HG03432 (cell line): ENCODE measurements at regions not wholly inside any gene's neighbourhood (a gene's known extent, or its start where the extent isn't known, plus 50 kb on each side); places are given as distances from the start of the nearest gene placed in this dataset.

Experiments
- ATAC-seq: cut with Tn5 transposase; IDR thresholded peaks from one replicate; pipeline ENCODE4 v1.9.1; 2021; ENCODE audit warnings: mild to moderate bottlenecking, moderate library complexity; ENCODE audit not compliant: unreplicated experiment

DNA sequence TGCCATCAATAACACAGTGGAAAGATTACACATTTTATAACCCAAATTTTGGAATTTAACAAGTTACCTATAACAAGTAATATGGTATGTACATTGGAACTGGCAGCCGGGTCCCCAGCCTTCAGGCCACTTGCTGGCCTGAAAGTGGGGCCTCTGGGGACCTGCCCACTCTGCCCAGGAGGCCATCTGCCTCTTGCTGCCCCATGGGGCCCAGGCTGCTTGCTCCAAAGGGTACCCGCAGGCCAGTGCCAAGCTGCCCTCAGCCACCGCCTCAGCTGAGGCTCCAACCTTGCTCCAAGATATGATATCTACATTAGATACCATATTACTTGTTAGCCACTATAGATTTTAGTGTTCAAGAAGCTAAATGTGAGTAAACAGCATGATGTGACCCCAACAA, 120.8 kb upstream of the TMEFF2 start:
- no peak for ATAC-seq

DNA sequence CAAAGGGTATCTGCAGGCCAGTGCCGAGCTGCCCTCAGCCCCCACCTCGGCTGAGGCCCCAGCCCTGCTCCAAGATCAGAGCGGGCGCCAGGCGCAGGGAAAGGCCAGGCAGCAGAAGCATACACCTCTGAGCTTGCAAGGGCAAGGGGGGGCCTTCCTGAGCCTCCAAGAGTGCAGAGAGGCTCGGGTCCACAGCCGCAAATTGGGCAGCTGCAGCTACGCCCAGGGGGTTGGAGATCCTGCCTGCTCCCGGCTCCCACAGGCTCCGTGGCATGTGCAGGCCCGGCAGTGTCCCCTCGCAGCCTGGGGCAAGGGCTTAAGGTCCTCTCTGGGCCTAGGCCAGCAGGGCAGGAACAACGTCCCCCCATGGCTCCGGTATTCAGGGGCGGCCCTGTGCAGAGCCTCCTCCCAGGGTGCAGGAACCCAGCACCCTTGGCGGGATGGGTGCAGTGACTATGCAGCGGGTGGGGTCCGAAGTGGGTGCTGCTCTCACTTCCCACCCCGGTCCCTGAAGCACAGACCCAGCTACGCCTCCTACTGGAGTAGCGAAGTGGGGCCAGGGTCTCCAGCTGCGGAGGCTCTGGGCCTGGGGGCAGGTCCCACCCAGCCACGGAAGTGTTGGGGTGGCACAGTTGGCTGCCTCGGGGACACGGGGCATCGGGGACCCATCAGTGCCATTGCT, 120.2 kb upstream of the TMEFF2 start:
- no peak for ATAC-seq

- ATAC-seq, result no peak
Measured at GRCh38 chr2:192313773-192314172, 119.0 kb upstream of the TMEFF2 start.

- ATAC-seq, result no peak
Measured at GRCh38 chr2:192311701-192312460, 117.1 kb upstream of the TMEFF2 start.

DNA sequence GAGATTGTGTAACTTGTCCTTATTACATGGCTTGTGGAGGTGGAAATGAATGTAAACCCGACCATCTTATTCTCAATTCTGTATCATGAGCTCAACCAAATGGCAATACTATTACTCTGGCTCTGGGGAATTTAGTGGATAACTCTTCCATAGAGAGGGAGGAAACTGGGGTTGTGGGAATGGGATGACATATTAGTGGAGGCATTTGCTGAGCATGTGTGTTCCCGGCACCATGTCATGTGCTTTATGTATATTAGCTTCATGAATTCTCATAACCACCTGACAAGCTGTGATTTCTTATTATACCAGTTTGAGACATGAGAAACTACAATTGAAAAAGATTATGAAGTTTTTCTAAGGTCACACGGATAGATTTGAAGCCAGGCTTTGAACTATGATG, 112.8 kb upstream of the TMEFF2 start:
- no peak for ATAC-seq

GRCh38 chr2:192298664-192299063, 103.9 kb upstream of the TMEFF2 start:
- ATAC-seq, result no peak

- no peak for ATAC-seq
Measured at GRCh38 chr2:192292478-192292877, 97.7 kb upstream of the TMEFF2 start.

DNA sequence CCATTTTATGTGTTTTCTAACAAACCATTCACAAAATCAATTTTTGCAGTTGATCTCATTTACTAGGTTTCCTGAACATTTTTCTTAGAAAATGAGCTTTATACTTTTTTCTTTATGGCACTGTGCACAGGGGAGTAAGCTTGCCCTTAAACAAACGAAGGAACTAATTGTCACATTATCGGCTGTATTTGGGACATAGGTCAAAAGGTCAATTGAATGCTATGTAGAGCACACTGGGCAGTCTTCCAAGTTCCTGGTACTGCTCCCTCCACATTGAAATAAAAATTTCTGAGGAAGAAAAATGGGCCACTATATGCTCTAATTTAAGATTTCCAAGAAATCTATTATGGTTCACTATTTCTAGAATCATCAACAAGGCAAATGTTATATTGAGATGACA, 93.6 kb upstream of the TMEFF2 start:
- ATAC-seq, result no peak

- no peak for ATAC-seq
Measured at GRCh38 chr2:192286093-192286701, 91.5 kb upstream of the TMEFF2 start.

GRCh38 chr2:192283450-192283849, 88.7 kb upstream of the TMEFF2 start:
- ATAC-seq, result no peak

GRCh38 chr2:192278701-192279100, 84.0 kb upstream of the TMEFF2 start:
- no peak for ATAC-seq

DNA sequence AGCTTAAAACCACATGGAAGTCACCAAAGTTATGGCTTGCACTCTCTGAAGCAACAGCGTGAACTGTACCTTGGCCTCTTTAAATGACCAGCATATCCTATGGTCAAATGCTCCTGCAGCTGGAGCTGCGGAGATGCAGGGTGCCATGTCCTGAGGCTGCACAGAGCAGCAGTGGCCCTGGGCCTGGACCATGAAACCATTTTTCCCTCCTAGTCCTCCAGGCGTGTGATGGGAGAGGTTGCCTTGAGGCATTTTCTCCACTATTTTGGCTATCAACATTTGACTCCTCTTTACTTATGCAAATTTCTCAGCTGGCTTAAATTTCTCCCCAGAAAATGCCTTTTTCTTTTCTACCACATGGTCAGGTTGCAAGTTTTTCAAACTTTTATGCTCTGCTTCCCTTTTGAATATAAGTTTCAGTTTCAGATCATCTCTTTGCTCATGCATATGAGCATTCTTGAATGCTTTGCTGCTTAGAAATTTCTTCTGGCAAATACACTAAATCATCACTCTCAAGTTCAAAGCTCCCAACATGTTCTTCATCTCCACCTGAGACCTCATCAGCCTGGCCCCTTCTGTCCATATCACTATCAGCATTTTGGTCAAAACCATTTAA, 82.9 kb upstream of the TMEFF2 start:
- ATAC-seq, result no peak

DNA sequence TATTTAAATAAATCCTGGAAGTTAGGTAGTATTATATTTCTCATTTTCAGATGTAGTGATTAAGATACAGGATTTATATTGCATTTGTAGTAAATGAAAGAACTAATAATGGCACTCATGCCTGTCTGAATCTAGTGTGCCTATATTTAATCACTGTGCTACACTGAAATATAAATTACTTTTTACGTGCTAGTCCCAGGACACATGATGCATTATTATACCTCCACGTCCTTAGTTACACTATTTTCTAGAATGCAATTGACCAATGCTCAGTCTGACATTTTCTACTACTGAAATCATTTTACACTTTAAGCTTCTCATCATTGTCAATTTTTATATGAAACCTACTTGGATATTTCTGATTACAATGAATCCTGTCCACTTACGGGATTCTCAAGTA, 80.9 kb upstream of the TMEFF2 start:
- ATAC-seq, result no peak

GRCh38 chr2:192267484-192267883, 72.8 kb upstream of the TMEFF2 start:
- ATAC-seq, result no peak

GRCh38 chr2:192265751-192266150, 71.0 kb upstream of the TMEFF2 start:
- ATAC-seq, result no peak

DNA sequence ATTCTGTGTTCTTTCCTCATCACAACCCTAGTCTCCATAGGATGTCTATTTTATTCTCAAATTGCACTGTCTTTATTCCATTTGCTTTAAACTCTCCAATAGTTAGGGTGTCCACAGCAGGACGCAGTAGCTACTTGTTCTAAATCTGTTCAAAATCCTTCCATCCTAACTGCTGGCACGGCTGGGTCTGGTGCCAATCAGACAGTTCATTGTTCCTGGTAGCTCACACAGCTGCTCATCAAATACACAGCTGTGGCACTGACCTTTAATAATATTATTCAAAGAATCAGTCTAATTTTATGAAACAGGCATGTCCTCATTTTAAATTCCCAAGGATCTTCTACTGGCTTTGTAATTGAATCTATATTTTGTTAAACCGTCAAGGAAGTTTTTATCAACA, 59.7 kb upstream of the TMEFF2 start:
- no peak for ATAC-seq

- ATAC-seq, result no peak
Measured at GRCh38 chr2:192253692-192254091, 59.0 kb upstream of the TMEFF2 start.

- ATAC-seq, result no peak
Measured at GRCh38 chr2:192250961-192251360, 56.2 kb upstream of the TMEFF2 start.

DNA sequence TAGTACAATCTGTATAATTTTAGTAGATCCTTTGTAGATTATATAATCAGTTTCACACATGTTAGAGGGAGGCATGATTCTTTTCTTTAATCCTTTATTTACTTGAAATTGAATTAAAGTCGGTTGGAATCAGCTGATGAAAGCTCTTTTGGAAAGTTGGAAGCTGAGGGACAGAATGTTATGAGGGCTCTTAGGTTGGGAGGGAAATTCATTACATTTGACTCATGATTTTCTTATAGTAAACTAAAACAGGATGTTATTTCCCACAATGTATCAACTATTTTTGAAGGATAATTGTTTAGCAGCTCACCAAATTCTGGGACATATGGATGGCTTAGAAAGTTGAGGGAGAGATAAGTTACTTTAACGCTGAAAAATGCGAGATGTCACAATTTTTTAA, 52.7 kb upstream of the TMEFF2 start:
- no peak for ATAC-seq

DNA sequence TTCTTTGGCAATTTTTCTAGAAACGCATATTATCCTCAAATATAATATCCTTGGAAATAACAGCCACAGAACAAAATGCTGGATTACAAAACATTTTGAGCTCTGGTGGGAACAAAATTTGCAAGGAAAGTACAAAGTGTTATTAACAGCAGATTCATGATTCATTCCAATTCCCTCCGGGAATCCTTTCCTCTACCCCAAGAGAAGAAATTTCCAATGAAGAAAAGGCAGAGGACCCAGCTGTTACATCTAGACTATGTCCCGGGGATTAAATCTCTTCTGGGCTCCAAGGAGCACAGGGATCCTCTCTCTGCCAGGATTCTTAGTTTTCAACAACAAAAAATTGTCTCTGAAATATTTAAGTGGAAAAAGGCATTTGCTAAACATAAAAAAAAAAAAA, 51.6 kb upstream of the TMEFF2 start:
- ATAC-seq, result no peak

- ATAC-seq, result no peak
Measured at GRCh38 chr2:192245329-192245728, 50.6 kb upstream of the TMEFF2 start.
